ENCODE measurements at regions not wholly inside any gene's neighbourhood (a gene's known extent, or its start where the extent isn't known, plus 50 kb on each side); places are given as distances from the start of the nearest gene placed in this dataset.
A peak's percentile ranks its signal among the peaks of the same experiment; 100 is the strongest.

- no peak overlapping the region for H3K27ac ChIP-seq (ENCODE audit: low read depth, low read length)
- peaks cover 0 to 9% (median 5%) of the 10 kb centered on the region in 5 donors for H3K4me1 ChIP-seq (ENCODE audit: control insufficient read depth in 5 of 5, insufficient read depth in 5 of 5, low read length in 5 of 5)
- peaks cover 0 to 7% (median 0%) of the 10 kb centered on the region in 5 donors for H3K27me3 ChIP-seq (ENCODE audit: control insufficient read depth in 5 of 5, insufficient read depth in 4 of 5, low read length in 5 of 5)
- peak overlapping the region in 1 of 5 donors; percentile 36 for H3K4me3 ChIP-seq (ENCODE audit: low read depth in 1 of 5, low read length in 5 of 5)
- H3K36me3 ChIP-seq (ENCODE audit: control insufficient read depth in 5 of 5, insufficient read depth in 5 of 5, low read length in 5 of 5): peaks cover 0 to 3% (median 0%) of the 10 kb centered on the region in 5 donors
- peaks cover 3 to 16% (median 10%) of the 10 kb centered on the region in 5 donors for H3K9me3 ChIP-seq (ENCODE audit: control insufficient read depth in 5 of 5, low read length in 5 of 5)
- H3K9ac ChIP-seq (ENCODE audit: low read length in 5 of 5): no peak overlapping the region
These were observed 57.3 kb downstream of the MED10 start for GRCh38 chr5:6321078-6321477.

GRCh38 chr5:6319116-6319515 is 59.2 kb downstream of the MED10 start:
- H3K4me1 ChIP-seq (ENCODE audit: control insufficient read depth in 5 of 5, insufficient read depth in 5 of 5, low read length in 5 of 5): peaks cover 0 to 9% (median 5%) of the 10 kb centered on the region in 5 donors
- peaks cover 3 to 16% (median 10%) of the 10 kb centered on the region in 5 donors for H3K9me3 ChIP-seq (ENCODE audit: control insufficient read depth in 5 of 5, low read length in 5 of 5)
- H3K27ac ChIP-seq (ENCODE audit: low read depth, low read length): no peak overlapping the region

GRCh38 chr5:6317116-6317798 is 61.1 kb downstream of the MED10 start:
- H3K4me3 ChIP-seq (ENCODE audit: low read depth in 1 of 5, low read length in 5 of 5): no peak overlapping the region

More at GRCh38 chr5:6319116-6319515, 59.2 kb downstream of the MED10 start:
- peaks cover 0 to 3% (median 0%) of the 10 kb centered on the region in 5 donors for H3K36me3 ChIP-seq (ENCODE audit: control insufficient read depth in 5 of 5, insufficient read depth in 5 of 5, low read length in 5 of 5)
- no peak overlapping the region for H3K4me3 ChIP-seq (ENCODE audit: low read depth in 1 of 5, low read length in 5 of 5)
- peaks cover 0 to 7% (median 0%) of the 10 kb centered on the region in 5 donors for H3K27me3 ChIP-seq (ENCODE audit: control insufficient read depth in 5 of 5, insufficient read depth in 4 of 5, low read length in 5 of 5)
- H3K9ac ChIP-seq (ENCODE audit: low read length in 5 of 5): no peak overlapping the region

DNA sequence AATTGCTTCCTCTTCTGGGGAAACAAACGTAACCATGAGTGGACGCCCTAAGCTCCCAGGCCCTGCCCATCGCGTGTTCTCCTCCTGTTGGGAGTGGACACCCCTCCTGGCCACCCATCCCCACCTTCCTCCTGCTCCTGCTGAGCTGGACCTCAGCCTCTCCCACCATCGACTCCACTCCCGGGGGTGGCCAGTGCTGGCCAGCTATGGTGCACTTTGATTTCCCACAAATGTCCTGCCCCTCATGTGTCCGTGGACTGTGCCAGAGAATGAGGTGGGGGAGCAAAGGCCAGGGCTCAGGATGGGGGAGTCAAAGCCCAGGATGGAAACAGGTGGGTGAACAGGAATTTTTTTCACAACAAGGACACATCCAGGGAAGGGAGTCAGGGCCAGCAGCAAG is 62.8 kb downstream of the MED10 start:
- no peaks in the 10 kb centered on the region for H3K27me3 ChIP-seq (ENCODE audit: control insufficient read depth in 5 of 5, insufficient read depth in 4 of 5, low read length in 5 of 5)
- no peak overlapping the region for H3K27ac ChIP-seq (ENCODE audit: low read depth, low read length)
- H3K4me1 ChIP-seq (ENCODE audit: control insufficient read depth in 5 of 5, insufficient read depth in 5 of 5, low read length in 5 of 5): peaks cover 0 to 9% (median 0%) of the 10 kb centered on the region in 5 donors
- no peak overlapping the region for H3K9ac ChIP-seq (ENCODE audit: low read length in 5 of 5)
- H3K9me3 ChIP-seq (ENCODE audit: control insufficient read depth in 5 of 5, low read length in 5 of 5): peaks cover 0 to 3% (median 2%) of the 10 kb centered on the region in 5 donors
- no peak overlapping the region for H3K4me3 ChIP-seq (ENCODE audit: low read depth in 1 of 5, low read length in 5 of 5)
- no peaks in the 10 kb centered on the region for H3K36me3 ChIP-seq (ENCODE audit: control insufficient read depth in 5 of 5, insufficient read depth in 5 of 5, low read length in 5 of 5)

More at GRCh38 chr5:6317116-6317798, 61.1 kb downstream of the MED10 start:
- Histone ChIP-seq H3K4me1 (ENCODE audit: control insufficient read depth in 5 of 5, insufficient read depth in 5 of 5, low read length in 5 of 5) (peaks cover 0 to 9% (median 4%) of the 10 kb centered on the region in 5 donors), H3K36me3 (ENCODE audit: control insufficient read depth in 5 of 5, insufficient read depth in 5 of 5, low read length in 5 of 5) (no peaks in the 10 kb centered on the region), H3K27ac (ENCODE audit: low read depth, low read length) (no peak overlapping the region), H3K9me3 (ENCODE audit: control insufficient read depth in 5 of 5, low read length in 5 of 5) (peaks cover 0 to 16% (median 10%) of the 10 kb centered on the region in 5 donors), H3K9ac (ENCODE audit: low read length in 5 of 5) (no peak overlapping the region), H3K27me3 (ENCODE audit: control insufficient read depth in 5 of 5, insufficient read depth in 4 of 5, low read length in 5 of 5) (peaks cover 0 to 4% (median 0%) of the 10 kb centered on the region in 5 donors)

DNA sequence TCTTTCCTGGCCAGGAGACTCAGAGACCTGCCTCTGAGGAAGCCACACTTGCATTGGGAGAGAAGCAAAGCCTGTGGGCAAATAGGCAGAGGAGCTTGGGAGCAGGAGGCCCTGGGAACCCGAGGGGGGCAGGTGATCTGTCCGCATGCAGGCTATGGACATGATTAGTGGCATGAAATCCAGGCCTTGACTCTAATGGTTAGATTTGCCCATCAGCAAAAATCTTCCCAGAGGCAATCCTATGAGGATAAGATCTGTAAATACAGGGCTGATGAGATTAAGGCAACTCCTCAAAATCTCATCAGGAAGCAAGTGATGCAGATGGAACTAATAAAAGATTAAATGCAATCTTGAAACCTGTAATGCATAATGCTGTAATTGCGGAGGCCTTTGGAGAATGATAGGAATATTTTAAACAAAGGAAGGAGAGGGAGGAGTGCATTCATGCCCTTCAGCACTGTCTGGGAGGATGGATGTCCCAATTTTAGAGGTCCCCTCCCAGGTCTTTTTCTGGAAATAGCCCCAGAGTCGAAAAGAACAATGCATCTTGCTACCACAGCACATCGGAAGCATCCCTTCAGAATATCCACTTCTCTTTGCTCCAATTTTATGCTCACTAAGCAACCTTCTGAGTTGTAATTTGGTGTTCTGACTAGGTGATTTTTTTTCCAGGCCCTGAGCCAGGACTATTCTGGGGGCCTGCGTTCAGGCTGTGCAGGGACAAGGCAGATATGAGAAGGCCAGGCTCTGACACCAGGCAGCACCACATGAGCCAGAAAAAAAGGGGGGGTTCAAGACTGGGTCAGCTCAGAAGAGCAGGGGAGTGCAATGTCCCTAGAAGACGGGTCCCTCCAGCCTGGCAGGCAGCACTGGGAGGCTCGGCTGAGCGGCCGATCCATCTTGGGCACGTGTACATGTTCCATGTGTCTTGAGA is 66.5 kb downstream of the MED10 start:
- Histone ChIP-seq H3K9me3 (ENCODE audit: control insufficient read depth in 5 of 5, low read length in 5 of 5) (no peaks in the 10 kb centered on the region), H3K36me3 (ENCODE audit: control insufficient read depth in 5 of 5, insufficient read depth in 5 of 5, low read length in 5 of 5) (no peaks in the 10 kb centered on the region), H3K9ac (ENCODE audit: low read length in 5 of 5) (no peak overlapping the region), H3K27me3 (ENCODE audit: control insufficient read depth in 5 of 5, insufficient read depth in 4 of 5, low read length in 5 of 5) (no peaks in the 10 kb centered on the region), H3K27ac (ENCODE audit: low read depth, low read length) (no peak overlapping the region), H3K4me1 (ENCODE audit: control insufficient read depth in 5 of 5, insufficient read depth in 5 of 5, low read length in 5 of 5) (no peaks in the 10 kb centered on the region), H3K4me3 (ENCODE audit: low read depth in 1 of 5, low read length in 5 of 5) (no peak overlapping the region)

GRCh38 chr5:6309949-6310348 is 68.4 kb downstream of the MED10 start:
- H3K4me3 ChIP-seq (ENCODE audit: low read depth in 1 of 5, low read length in 5 of 5): no peak overlapping the region
- H3K4me1 ChIP-seq (ENCODE audit: control insufficient read depth in 5 of 5, insufficient read depth in 5 of 5, low read length in 5 of 5): no peaks in the 10 kb centered on the region
- no peak overlapping the region for H3K9ac ChIP-seq (ENCODE audit: low read length in 5 of 5)
- no peaks in the 10 kb centered on the region for H3K27me3 ChIP-seq (ENCODE audit: control insufficient read depth in 5 of 5, insufficient read depth in 4 of 5, low read length in 5 of 5)
- H3K36me3 ChIP-seq (ENCODE audit: control insufficient read depth in 5 of 5, insufficient read depth in 5 of 5, low read length in 5 of 5): no peaks in the 10 kb centered on the region
- H3K27ac ChIP-seq (ENCODE audit: low read depth, low read length): no peak overlapping the region
- H3K9me3 ChIP-seq (ENCODE audit: control insufficient read depth in 5 of 5, low read length in 5 of 5): no peaks in the 10 kb centered on the region

- Histone ChIP-seq H3K4me3 (ENCODE audit: low read depth in 1 of 5, low read length in 5 of 5) (no peak overlapping the region), H3K27ac (ENCODE audit: low read depth, low read length) (no peak overlapping the region), H3K9me3 (ENCODE audit: control insufficient read depth in 5 of 5, low read length in 5 of 5) (no peaks in the 10 kb centered on the region), H3K27me3 (ENCODE audit: control insufficient read depth in 5 of 5, insufficient read depth in 4 of 5, low read length in 5 of 5) (no peaks in the 10 kb centered on the region), H3K4me1 (ENCODE audit: control insufficient read depth in 5 of 5, insufficient read depth in 5 of 5, low read length in 5 of 5) (no peaks in the 10 kb centered on the region), H3K36me3 (ENCODE audit: control insufficient read depth in 5 of 5, insufficient read depth in 5 of 5, low read length in 5 of 5) (no peaks in the 10 kb centered on the region), H3K9ac (ENCODE audit: low read length in 5 of 5) (no peak overlapping the region)
These were observed 69.7 kb downstream of the MED10 start for GRCh38 chr5:6308683-6309082.

GRCh38 chr5:6307304-6307703 is 71.0 kb downstream of the MED10 start:
- H3K27ac ChIP-seq (ENCODE audit: low read depth, low read length): no peak overlapping the region
- H3K9me3 ChIP-seq (ENCODE audit: control insufficient read depth in 5 of 5, low read length in 5 of 5): no peaks in the 10 kb centered on the region
- H3K4me3 ChIP-seq (ENCODE audit: low read depth in 1 of 5, low read length in 5 of 5): no peak overlapping the region
- H3K36me3 ChIP-seq (ENCODE audit: control insufficient read depth in 5 of 5, insufficient read depth in 5 of 5, low read length in 5 of 5): no peaks in the 10 kb centered on the region
- H3K9ac ChIP-seq (ENCODE audit: low read length in 5 of 5): no peak overlapping the region
- H3K27me3 ChIP-seq (ENCODE audit: control insufficient read depth in 5 of 5, insufficient read depth in 4 of 5, low read length in 5 of 5): no peaks in the 10 kb centered on the region
- no peaks in the 10 kb centered on the region for H3K4me1 ChIP-seq (ENCODE audit: control insufficient read depth in 5 of 5, insufficient read depth in 5 of 5, low read length in 5 of 5)

DNA sequence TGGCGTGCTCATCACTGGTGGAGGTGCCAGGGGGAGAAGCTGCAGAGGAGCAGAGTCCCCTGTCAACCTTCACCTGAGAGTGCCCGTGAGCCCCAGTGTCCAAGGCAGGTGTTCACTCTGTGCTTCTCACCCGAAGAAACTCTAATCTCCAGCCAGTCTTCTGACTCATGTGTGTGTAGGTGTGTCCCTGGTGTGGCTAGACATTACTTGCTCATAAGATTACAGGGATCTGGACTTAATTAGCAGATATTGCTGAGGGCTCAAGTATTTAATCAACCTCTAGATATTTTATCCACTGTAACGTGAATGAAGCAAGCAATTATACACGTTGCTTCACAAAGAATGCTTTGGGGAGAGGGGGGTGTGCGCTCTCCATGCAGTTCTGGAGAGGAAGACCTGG is 72.5 kb downstream of the MED10 start:
- Histone ChIP-seq H3K27ac (ENCODE audit: low read depth, low read length) (no peak overlapping the region), H3K9ac (ENCODE audit: low read length in 5 of 5) (no peak overlapping the region), H3K4me1 (ENCODE audit: control insufficient read depth in 5 of 5, insufficient read depth in 5 of 5, low read length in 5 of 5) (no peaks in the 10 kb centered on the region), H3K27me3 (ENCODE audit: control insufficient read depth in 5 of 5, insufficient read depth in 4 of 5, low read length in 5 of 5) (no peaks in the 10 kb centered on the region), H3K9me3 (ENCODE audit: control insufficient read depth in 5 of 5, low read length in 5 of 5) (no peaks in the 10 kb centered on the region), H3K36me3 (ENCODE audit: control insufficient read depth in 5 of 5, insufficient read depth in 5 of 5, low read length in 5 of 5) (no peaks in the 10 kb centered on the region), H3K4me3 (ENCODE audit: low read depth in 1 of 5, low read length in 5 of 5) (no peak overlapping the region)

GRCh38 chr5:6302684-6303083 is 75.7 kb downstream of the MED10 start:
- Histone ChIP-seq H3K36me3 (ENCODE audit: control insufficient read depth in 5 of 5, insufficient read depth in 5 of 5, low read length in 5 of 5) (no peaks in the 10 kb centered on the region), H3K9ac (ENCODE audit: low read length in 5 of 5) (no peak overlapping the region), H3K27ac (ENCODE audit: low read depth, low read length) (no peak overlapping the region), H3K27me3 (ENCODE audit: control insufficient read depth in 5 of 5, insufficient read depth in 4 of 5, low read length in 5 of 5) (no peaks in the 10 kb centered on the region), H3K4me3 (ENCODE audit: low read depth in 1 of 5, low read length in 5 of 5) (no peak overlapping the region), H3K4me1 (ENCODE audit: control insufficient read depth in 5 of 5, insufficient read depth in 5 of 5, low read length in 5 of 5) (no peaks in the 10 kb centered on the region), H3K9me3 (ENCODE audit: control insufficient read depth in 5 of 5, low read length in 5 of 5) (no peaks in the 10 kb centered on the region)

Data from subcutaneous abdominal adipose tissue (tissue), 5 donors.